GM19438 (cell line): ENCODE measurements at regions not wholly inside any gene's neighbourhood (a gene's known extent, or its start where the extent isn't known, plus 50 kb on each side); places are given as distances from the start of the nearest gene placed in this dataset.
A peak's percentile ranks its signal among the peaks of the same experiment; 100 is the strongest.
"Not testable (repeated sequence)": the region's sequence is repeated elsewhere in the genome, so short reads cannot be mapped to it uniquely, and the experiment has no call there.

Experiments
- ATAC-seq: cut with Tn5 transposase; IDR thresholded peaks from one replicate; pipeline ENCODE4 v1.9.1; 2021; ENCODE audit warnings: low read depth; ENCODE audit not compliant: unreplicated experiment

DNA sequence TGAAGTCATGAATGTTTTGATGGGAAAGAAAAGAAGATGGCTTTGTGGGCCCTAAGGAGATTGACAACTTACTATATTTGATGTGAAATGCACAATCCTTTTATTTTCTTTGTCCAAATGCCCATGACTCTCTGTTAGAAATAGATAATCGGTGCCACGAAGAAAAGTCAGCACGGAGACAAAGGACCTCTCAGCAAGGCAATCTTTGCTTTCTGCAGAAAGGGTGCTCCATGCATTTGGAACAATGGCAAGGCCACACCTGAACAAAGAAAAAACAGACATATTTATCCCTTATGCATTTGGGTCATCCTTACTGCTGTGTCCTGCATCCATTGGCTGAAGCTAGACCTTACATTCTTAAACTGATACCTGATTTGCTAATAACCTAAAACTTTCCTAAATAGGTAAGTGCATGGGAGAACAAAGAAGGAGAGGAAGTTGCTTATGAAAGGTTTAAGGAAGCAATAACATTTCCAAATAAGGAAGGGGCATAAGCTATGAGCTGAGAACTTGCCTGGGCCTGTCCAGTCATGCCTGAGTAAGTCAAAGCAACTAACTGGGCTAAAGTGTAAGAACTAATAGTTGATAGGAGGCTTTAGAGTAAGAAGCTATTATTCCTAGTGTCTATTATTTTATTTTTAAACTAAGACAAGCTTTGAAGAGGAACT is 158.0 kb upstream of the LMNTD1 start:
- not testable (repeated sequence) for ATAC-seq

DNA sequence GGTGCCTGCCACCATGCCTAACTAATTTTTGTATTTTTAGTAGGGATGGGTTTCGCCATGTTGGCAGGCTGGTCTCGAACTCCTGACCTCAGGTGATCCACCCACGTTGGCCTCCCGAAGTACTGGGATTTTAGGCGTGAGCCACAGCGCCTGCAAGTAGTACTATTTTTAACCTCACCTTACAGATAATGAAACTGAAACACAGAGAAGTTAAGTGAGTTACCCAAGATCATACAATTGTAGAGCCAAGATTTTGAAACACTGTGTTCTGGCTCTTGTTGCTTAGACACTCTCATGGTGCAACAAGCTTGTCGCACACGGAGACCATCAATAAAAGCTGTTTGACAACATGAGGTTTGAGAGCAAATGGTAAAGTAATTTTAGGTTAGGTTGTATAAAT is 159.1 kb upstream of the LMNTD1 start:
- ATAC-seq: no peak

DNA sequence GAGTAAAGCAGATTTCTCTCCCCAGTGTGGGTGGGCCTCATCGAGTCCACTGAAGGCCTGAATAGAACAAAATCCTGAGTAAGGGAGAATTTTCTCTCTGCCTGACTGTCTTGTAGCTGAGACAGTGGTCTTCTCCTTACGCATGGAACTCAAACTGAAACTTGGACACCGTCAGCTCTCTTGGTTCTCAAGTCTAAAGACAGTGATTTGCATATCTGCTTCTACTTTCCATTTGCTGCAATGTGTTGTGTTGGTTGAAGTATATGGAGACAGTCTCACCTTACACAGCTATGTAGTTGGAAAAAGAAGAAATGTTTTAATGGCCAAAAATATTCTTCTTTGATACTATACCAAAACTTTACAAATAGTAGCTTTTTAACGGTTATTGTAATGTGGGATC is 160.2 kb upstream of the LMNTD1 start:
- ATAC-seq: peak; percentile 97

DNA sequence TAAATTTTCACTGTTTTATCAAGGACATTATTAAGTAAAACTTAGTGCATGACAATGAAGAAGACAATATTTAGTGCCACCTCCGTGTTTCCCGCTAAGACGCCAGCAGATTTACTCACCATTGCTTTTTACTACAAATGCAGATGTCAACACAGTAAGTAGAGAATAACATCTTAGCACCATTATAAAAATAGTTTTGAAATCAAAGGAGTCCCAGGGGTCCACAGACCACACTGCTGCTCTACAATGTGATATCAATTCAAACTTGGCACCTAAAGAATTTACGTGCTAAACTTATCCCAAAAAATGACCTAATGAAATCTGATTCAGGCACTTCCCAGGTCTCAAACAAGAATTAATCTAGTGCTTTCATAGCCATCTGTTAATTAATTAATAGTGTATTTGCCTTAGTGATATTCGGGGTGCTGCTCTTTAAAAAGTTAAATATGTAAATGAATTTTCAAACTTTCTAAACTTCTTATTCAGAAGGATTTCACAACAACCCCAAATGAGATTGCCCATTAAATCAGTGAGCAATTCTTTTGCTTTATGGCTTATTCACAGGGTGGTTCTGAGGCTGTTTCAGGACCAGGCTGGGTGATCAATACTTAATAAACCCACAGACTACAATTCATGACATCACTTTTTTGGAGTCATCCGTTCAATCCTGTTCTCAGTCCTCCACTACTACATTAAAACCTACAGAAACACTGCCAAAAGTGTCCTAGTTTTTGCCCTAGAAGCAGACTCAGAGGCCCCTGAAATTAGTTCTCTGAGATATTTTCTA is 161.3 kb upstream of the LMNTD1 start:
- no peak for ATAC-seq

DNA sequence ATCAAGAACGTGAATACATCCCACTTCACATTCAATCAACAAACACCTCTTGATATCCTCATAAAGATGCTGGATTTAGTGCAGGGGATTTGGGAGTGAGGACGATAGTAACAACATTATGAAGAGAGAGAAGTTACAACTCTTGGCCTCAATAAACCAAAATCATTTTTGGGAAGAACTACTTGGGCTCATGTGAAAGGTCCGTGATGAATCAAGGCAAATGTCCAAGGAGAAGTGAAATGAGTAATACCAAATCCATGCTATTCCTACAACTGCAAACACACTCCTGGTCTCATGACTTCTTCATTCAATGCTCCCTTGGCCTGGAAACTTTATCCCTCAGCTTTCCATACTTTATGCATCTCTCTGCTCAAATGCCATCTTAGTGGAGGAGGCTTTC is 162.0 kb upstream of the LMNTD1 start:
- ATAC-seq: no peak

DNA sequence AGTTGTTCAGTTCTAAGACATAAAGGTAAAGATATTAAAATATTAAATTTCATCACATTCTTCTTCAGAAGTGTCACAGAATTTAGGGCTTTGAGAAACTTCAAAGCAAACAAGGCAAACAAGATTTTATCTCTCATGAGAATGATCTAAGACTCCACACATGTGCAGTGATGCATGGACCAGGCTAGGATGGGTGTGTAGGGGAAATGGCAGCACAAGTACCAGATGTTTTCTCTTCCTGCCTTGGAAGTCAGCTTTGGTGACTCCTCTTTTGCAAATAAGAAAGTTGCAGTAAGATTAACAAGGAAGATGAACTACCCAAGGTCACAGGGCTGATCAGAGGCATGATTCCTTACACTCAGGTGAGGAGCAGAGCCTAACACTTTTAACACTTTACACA is 163.8 kb upstream of the LMNTD1 start:
- ATAC-seq: no peak

DNA sequence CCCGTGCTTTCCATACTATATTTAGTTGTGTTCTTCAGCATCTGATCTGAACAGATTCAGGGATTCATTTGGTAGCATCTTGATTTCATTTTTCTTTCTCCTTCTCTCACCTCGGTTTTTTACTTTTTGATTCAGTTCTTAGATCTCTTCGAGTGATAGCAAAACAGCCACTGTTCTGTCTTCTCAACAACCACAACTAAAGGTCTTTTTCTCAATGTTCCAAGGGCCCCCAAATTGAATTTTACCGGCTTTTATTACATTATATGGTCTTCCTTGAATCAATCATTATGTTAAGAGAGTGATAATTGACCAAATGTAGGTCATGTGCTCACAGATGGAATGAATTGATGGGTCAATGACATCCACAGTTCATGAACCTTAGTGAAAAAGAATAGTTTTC is 164.5 kb upstream of the LMNTD1 start:
- no peak for ATAC-seq

DNA sequence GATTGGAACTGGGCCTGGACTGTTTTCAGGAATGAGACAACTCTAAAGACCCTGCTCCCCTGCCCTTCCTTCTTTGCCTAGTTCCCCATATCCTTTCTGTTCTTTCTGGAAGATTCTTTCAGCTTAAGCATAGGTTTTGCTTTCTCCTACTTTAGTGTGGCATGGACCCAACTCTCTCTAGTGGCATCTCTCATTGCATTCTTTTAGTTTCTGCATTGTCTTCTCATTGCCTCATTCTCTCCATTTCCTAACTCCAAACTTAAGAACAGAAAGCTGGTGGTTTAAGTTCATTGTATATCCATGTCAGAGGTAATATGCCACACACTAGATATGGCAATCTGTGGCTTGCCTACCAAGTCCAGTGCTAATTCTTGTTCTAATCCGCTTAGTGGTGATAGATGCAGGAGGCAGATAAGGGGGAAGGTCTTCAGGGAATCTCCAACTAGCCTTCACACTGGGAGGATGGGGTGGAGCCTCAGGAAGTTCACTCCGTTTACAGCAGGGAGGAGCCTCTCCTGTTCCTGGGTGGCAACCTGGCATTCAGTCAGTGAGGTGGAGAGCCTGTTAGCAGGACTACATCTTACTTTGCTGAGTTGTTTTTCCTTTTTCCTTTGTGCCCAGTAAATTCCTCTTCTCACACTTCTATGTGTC is 165.1 kb upstream of the LMNTD1 start:
- ATAC-seq: no peak

DNA sequence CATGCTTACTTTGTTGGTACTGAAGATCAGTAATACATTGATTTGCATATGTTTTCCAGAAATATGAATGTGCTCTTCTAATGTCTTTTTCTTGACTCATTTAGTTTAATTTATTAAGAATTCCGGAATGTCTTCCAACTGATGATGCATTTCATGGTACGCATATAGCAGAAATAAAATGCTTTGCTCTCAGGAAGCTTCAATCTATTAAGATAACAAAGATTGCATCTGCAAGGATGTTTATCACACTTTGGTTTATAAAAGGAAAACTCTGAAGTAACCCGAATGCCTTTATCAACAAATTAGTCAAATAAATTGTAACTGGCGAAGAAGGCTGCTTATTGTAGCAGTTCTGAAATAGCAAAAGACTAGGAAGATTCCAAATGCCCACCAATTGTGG is 166.4 kb upstream of the LMNTD1 start:
- ATAC-seq: no peak

DNA sequence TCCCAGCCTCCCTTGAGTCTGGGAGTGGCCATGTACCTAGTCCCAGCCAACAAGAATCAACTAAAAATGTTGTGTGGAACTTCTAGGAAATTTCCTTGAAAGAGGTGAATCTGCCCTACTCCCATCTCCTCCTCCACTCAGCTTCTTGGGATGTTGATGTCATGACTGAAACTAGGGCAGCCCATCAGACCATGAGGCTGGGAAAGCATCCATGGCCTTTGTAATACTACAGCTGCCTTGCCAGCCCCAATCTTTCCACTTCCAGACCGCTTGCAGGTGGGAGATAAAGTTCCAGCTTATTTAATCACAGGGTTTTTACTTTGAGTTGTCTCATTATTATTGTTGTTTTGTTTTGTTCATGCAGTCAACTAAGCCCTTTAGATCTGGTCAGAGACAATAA is 170.3 kb upstream of the LMNTD1 start:
- ATAC-seq: no peak

DNA sequence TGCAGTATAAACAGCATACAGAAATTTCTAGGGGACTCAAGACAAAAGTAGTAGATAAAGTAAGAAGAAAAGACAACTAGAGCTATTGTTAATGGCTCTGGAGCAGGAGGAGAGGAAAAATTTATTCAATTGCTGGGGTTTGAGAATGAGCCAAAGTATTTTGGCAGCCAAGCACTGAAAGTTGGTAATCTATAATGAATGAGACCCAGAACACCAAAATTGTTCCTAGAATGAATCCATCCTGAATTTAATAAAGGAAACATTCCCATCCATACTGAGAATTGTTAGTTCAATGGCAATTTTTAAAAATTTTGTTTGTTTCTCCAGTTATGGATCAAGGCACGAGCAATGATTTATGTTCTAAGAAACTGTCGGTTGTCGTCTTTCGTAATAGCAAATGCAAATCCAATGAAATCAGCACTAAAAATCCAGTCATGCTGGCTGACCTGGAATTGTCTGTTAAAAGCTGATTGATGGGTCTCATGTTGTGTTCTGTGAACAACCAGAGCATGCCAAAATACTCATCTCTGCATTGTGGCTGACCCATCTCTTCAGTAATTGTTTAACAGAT is 170.9 kb upstream of the LMNTD1 start:
- ATAC-seq: no peak

DNA sequence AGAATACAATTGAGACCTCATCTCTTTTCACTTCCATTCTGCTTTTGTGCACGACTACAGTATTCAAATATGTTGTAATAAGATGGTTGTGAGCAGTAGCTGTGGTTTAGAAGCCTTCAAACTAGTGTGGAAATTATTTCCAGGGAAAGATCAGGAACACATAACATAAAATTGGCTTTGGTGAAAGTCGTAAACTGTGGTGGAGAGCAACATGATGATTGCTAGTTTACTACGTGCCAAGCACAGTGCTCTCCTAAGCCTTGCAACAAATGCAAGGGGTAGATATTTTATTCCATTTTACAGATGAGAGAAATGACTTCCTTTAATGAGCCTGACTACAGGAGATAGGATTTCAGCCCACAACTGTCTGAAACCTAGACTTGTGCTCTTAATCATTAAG is 172.4 kb upstream of the LMNTD1 start:
- no peak for ATAC-seq

DNA sequence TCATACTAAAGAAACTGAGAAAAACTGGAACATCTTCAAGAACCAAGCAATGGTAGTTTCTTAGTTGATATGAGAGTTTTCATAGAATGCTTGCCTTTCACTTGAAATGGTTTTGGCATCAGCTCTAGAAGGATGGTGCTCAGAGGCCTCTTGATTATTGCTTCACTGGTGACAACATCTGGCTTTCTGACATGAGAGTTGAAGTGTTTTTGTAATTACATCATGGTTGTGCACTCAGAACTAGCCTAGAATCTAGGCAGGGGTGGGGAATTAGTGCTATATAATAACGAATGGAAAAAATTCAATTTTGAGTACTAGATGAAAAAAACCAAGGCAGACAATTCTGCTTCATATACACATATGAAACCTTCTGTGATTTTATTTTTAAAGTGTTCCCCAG is 172.8 kb upstream of the LMNTD1 start:
- no peak for ATAC-seq

DNA sequence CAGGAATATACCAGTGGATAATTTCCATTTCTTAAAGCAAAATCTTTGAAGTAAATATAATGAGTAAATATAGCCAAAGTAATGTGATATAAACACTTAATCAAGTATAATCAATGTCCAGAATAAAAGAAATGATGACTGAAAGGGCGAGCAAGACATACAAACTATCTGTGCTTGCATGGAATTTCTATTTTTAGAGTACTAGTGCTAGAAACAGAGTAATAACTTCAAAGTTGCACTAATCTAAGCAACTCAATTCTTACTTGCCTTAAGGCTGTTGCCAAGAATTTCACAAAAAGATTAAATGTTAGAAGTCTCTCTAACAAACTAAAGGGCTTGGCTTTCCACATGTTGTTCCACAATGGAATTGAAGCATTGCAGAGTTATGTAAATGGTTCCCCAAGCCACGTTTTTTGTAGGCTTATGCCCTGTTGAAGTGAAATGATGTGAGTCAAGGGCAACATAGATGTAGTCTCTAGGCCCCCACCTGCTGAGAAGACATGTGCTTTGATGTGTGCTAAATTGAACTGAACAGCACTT is 175.0 kb upstream of the LMNTD1 start:
- ATAC-seq: no peak

DNA sequence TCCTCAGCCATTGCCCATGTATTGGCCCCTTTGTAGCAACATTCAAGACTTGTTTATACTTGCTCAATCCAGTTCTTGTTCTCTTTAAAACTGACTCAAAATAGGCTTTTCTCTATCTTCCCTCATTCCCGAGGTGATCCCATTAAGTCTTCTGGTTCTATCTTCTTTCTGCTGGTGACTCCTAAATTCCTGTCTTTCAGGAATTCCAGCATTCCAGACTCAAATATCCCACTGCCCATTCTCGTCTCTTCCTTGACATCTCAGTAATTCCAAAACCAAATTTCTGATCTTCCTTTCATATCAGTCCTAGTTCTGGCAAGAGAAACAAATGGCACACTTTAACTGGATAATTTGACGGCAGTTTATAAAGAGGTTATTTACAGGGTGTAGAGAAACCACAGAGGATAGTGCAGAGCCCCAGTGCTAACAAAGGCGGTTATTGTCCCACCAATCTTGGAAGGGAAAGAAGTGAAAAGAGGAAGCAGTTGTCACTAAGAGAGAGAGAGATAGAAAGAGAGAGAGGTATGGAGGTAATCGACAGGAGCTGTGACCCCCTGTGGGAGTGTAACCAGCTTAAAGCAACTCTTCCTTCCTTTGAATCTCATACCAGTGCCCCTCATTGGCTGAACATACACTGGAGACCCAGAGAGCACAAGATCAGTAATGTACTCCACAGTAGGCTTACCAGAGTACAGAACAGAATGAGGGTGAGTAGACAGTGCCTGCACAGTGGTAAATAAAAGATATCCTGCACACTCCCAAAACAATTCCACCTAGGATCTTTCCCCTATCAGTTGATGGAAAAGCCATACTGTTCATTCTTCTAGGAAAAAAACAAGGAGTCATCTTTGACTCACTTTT is 177.6 kb upstream of the LMNTD1 start:
- no peak for ATAC-seq

DNA sequence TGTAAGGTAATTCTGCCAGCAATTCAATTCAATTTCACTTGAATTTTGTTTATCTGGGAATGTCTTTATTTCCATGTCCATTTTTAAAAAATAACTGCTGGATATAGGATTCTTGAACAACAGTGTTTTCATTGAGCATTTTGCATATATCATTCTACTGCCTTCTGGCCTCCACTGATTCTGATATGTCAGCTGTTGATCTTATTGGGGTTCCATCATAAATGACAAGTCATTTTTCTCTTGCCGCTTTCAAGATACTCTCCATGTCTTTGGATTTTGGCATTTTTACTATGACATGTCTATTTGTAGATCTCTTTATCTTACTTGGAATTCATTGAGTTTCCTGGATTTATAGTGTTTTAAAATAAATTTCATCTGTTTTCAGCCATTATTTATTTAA is 180.5 kb upstream of the LMNTD1 start:
- no peak for ATAC-seq

DNA sequence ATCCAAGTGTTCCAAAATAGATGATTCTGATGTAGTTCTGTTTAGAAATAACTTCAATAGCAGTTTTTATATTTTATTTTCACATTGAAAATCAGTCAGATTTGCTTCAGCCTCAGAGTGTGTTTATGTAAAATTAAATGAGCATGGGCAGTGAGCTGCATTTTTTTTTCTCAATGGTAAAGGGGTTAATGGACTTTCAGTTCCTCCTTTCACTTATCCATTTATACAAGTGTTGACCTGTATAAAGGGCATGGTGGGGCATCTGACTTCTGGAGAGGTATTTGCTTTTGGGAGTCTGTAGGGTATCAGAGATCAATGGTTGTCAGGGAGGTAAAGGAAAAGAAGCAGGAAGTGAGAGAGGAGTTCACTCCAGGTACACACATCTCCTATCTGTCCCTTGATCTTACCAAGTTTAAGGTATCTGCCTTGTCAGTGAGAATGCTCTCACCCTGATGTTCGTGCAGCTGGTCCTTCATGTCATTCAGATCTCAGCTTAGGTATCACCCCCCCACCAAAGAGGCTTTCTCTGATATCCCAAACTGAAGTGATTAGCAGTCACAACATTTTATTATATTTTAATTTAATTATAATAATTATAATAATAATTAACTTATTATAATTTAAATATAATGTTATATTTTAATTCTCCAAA is 181.6 kb upstream of the LMNTD1 start:
- no peak for ATAC-seq

DNA sequence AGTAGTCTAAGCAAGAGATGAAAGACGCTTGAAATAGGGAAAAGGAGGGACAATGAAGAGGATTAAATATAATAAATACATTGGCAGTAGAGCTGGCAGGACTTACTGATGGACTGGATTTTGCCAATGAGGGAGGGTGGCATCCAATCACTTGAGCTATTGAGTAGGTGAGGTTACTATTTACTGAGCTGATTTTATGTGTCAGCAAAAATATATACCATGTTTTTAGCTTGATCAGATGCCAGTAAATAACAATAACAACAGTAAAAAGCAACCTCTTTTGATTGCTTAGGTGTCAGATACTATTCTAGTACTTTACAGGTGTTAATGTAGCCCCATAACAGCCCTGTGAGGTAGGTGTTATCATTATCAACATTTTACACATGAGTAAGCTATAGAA is 187.5 kb upstream of the LMNTD1 start:
- ATAC-seq: no peak

DNA sequence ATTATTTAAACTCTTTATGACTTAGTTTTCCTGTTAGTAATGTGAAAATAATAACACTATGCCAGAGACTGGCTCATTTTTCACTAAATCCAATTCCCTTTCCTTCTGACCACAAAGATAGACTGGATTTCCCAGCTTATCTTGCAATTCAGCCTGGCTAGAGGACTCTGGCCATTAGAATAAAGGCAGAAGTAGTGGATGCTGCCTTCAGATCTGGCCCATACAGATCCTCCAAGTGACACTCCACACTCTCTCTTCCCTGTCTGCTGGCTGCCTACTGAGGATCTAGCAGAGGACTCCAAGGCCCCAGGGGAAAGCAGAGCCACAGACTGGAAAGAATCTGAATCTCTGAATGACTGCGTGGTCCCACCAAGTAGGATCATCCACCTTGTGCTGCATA is 188.8 kb upstream of the LMNTD1 start:
- ATAC-seq: no peak

DNA sequence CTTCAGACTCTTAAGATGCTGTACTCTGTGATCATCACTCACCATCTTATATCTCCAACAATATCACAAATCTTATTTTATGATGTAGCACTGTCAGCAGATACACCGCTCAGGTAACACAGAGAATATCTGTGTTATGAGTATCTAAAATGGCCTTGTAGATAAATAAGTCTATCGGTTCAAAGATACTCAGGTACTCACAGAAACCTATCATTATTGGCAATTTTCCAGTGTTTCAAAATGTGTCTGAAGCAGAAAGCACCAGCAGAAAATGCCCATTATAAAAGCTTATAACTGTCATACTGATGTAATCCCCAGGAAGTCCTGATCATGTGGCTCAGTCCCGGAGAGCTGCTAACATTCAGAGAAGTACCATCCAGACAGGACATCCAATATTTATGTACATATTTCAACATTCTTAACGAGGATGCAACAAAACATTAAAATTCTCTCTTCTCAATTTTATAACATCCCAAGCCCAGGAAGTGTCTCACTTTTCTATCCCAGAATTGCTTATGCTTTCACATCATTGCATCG is 190.7 kb upstream of the LMNTD1 start:
- no peak for ATAC-seq
